ENCODE measurements at regions not wholly inside any gene's neighbourhood (a gene's known extent, or its start where the extent isn't known, plus 50 kb on each side); places are given as distances from the start of the nearest gene placed in this dataset.

DNA sequence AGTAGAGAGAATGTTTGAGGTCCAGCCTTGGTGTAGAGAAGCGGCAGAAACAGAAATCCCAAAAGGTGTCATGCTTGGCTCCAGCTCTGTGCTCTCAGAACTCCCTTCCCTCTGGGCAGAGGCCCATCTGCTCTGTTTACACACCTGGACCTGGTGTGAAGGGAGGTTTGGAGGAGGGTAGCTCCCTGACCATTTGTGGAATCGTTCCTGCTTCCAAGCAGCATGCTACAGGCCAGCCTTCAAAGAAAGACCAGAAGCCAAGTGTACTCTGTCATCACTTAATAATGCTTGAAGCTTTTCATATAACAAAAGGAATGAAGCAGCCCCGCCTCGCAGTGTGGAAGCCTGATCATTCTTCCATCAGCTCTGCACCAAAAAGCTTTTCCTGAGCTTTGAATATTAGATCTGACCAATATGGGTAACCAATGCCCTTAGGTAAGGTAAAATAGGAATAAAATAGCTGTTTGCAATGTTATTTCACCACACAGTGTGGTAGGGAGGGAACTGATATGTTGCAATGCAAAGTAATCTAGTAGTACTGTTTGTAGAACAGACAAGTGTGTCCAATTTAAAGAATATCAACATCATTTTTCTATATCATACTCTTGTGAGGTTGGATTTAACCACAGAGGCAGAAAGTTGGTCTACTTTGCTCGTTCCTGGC, 63.3 kb downstream of the ZIC5 start:
- no peak for TF ChIP-seq POLR2AphosphoS5 (IDR thresholded peaks at IDR 0.05; ENCODE audit: low read depth, low read length)
- TF ChIP-seq, protein P1, sequence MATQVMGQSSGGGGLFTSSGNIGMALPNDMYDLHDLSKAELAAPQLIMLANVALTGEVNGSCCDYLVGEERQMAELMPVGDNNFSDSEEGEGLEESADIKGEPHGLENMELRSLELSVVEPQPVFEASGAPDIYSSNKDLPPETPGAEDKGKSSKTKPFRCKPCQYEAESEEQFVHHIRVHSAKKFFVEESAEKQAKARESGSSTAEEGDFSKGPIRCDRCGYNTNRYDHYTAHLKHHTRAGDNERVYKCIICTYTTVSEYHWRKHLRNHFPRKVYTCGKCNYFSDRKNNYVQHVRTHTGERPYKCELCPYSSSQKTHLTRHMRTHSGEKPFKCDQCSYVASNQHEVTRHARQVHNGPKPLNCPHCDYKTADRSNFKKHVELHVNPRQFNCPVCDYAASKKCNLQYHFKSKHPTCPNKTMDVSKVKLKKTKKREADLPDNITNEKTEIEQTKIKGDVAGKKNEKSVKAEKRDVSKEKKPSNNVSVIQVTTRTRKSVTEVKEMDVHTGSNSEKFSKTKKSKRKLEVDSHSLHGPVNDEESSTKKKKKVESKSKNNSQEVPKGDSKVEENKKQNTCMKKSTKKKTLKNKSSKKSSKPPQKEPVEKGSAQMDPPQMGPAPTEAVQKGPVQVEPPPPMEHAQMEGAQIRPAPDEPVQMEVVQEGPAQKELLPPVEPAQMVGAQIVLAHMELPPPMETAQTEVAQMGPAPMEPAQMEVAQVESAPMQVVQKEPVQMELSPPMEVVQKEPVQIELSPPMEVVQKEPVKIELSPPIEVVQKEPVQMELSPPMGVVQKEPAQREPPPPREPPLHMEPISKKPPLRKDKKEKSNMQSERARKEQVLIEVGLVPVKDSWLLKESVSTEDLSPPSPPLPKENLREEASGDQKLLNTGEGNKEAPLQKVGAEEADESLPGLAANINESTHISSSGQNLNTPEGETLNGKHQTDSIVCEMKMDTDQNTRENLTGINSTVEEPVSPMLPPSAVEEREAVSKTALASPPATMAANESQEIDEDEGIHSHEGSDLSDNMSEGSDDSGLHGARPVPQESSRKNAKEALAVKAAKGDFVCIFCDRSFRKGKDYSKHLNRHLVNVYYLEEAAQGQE (IDR thresholded peaks at IDR 0.05; ENCODE audit: insufficient read depth in 1 of 2, low read depth in 2 of 2, low read length in 2 of 2): no peak
- TF ChIP-seq FOXP2 (optimal IDR thresholded peaks at IDR 0.05; ENCODE audit: borderline replicate concordance, extremely low read depth, extremely low read length, insufficient read depth): no peak
- TF ChIP-seq TAF1 (IDR thresholded peaks at IDR 0.05; ENCODE audit: borderline replicate concordance, insufficient read depth, low read length): no peak
- no peak for TF ChIP-seq SIN3A (IDR thresholded peaks at IDR 0.05; ENCODE audit: borderline replicate concordance, insufficient read depth, low read length)

DNA sequence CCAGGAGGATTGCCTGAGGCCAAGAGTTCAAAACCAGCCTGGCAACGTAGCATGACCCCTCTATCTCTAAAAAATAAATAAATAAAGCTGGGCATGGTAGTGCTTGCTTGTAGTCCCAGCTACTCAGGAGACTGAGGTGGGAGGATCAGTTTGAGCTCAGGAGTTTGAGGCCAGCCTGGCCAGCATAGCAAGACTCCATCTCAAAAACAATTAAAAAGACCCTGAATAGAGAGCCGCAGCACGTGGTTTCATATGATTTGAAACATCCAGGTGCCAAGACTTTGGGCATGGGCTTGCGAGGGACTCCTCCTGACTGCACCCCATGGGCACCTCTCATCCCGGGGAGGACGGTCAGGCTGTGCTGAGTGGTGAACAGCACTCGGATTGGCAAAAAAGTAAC, 63.9 kb downstream of the ZIC5 start:
- TF ChIP-seq FOXP2 (optimal IDR thresholded peaks at IDR 0.05; ENCODE audit: borderline replicate concordance, extremely low read depth, extremely low read length, insufficient read depth) (no peak), SIN3A (IDR thresholded peaks at IDR 0.05; ENCODE audit: borderline replicate concordance, insufficient read depth, low read length) (no peak), POLR2AphosphoS5 (IDR thresholded peaks at IDR 0.05; ENCODE audit: low read depth, low read length) (no peak), TAF1 (IDR thresholded peaks at IDR 0.05; ENCODE audit: borderline replicate concordance, insufficient read depth, low read length) (no peak)
- TF ChIP-seq, protein P1 (IDR thresholded peaks at IDR 0.05; ENCODE audit: insufficient read depth in 1 of 2, low read depth in 2 of 2, low read length in 2 of 2): no peak

DNA sequence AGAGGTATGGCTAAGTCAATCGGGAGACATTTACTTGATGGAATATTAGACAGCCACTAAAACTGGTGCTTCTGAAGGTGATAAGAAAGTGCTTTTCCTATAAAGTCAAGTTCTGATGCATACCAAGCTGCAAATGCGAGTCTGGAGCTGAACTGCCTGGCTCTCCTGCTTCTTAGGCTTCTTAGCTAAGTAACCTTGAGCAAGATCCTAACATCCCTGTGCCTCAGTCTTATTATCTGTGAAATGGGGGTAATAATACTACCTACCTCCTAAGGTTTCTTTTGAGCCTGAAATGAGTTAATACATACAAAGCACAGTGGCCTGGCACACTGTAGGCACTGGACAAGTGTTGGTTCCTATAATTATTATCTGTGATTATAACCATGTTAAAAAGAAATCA, 64.5 kb downstream of the ZIC5 start:
- TF ChIP-seq SIN3A (IDR thresholded peaks at IDR 0.05; ENCODE audit: borderline replicate concordance, insufficient read depth, low read length) (no peak), FOXP2 (optimal IDR thresholded peaks at IDR 0.05; ENCODE audit: borderline replicate concordance, extremely low read depth, extremely low read length, insufficient read depth) (no peak), TAF1 (IDR thresholded peaks at IDR 0.05; ENCODE audit: borderline replicate concordance, insufficient read depth, low read length) (no peak), POLR2AphosphoS5 (IDR thresholded peaks at IDR 0.05; ENCODE audit: low read depth, low read length) (no peak)
- TF ChIP-seq, protein P1 (IDR thresholded peaks at IDR 0.05; ENCODE audit: insufficient read depth in 1 of 2, low read depth in 2 of 2, low read length in 2 of 2): no peak

DNA sequence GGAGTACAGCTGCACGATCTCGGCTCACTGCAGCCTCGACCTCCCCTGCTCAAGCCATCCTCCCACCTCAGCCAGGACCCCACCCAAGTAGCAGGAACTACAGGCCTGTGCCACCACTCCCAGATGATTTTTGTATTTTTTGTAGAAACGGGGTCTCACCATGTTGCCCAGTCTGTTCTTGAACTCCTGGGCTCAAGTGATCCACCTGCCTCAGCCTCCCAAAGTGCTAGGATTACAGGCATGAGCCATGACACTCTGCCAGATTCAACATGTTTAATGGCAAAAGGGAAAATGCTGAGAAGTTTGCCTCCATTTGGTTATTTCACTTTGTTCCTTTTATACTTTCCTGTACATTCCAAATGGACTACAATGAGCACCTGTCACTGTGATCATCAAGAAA, 65.8 kb downstream of the ZIC5 start:
- no peak for TF ChIP-seq FOXP2 (optimal IDR thresholded peaks at IDR 0.05; ENCODE audit: borderline replicate concordance, extremely low read depth, extremely low read length, insufficient read depth)
- no peak for TF ChIP-seq SIN3A (IDR thresholded peaks at IDR 0.05; ENCODE audit: borderline replicate concordance, insufficient read depth, low read length)
- TF ChIP-seq TAF1 (IDR thresholded peaks at IDR 0.05; ENCODE audit: borderline replicate concordance, insufficient read depth, low read length): no peak
- TF ChIP-seq, protein P1 (IDR thresholded peaks at IDR 0.05; ENCODE audit: insufficient read depth in 1 of 2, low read depth in 2 of 2, low read length in 2 of 2): no peak
- TF ChIP-seq POLR2AphosphoS5 (IDR thresholded peaks at IDR 0.05; ENCODE audit: low read depth, low read length): no peak

Data from PFSK-1 (cell line).